ENCODE measurements at regions not wholly inside any gene's neighbourhood (a gene's known extent, or its start where the extent isn't known, plus 50 kb on each side); places are given as distances from the start of the nearest gene placed in this dataset.

GRCh38 chr6:110039364-110039980 is 61.4 kb downstream of the GPR6 start:
- H3K4me3 ChIP-seq (ENCODE audit: low read depth, low read length) = peak overlapping the region; percentile 65
- TF ChIP-seq, protein P1, sequence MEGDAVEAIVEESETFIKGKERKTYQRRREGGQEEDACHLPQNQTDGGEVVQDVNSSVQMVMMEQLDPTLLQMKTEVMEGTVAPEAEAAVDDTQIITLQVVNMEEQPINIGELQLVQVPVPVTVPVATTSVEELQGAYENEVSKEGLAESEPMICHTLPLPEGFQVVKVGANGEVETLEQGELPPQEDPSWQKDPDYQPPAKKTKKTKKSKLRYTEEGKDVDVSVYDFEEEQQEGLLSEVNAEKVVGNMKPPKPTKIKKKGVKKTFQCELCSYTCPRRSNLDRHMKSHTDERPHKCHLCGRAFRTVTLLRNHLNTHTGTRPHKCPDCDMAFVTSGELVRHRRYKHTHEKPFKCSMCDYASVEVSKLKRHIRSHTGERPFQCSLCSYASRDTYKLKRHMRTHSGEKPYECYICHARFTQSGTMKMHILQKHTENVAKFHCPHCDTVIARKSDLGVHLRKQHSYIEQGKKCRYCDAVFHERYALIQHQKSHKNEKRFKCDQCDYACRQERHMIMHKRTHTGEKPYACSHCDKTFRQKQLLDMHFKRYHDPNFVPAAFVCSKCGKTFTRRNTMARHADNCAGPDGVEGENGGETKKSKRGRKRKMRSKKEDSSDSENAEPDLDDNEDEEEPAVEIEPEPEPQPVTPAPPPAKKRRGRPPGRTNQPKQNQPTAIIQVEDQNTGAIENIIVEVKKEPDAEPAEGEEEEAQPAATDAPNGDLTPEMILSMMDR (IDR thresholded peaks at IDR 0.05; ENCODE audit: insufficient read depth, low read depth, low read length, missing control alignments) = peak; percentile 92
- peak; percentile 94 for DNase-seq (ENCODE audit: low read depth)

GRCh38 chr6:110039981-110040383 is 61.9 kb downstream of the GPR6 start:
- DNase-seq (ENCODE audit: low read depth) = peak; percentile 67
- TF ChIP-seq, protein P1 (IDR thresholded peaks at IDR 0.05; ENCODE audit: insufficient read depth, low read depth, low read length, missing control alignments) = peak; percentile 46
- peak overlapping the region; percentile 65 for H3K4me3 ChIP-seq (ENCODE audit: low read depth, low read length)

DNA sequence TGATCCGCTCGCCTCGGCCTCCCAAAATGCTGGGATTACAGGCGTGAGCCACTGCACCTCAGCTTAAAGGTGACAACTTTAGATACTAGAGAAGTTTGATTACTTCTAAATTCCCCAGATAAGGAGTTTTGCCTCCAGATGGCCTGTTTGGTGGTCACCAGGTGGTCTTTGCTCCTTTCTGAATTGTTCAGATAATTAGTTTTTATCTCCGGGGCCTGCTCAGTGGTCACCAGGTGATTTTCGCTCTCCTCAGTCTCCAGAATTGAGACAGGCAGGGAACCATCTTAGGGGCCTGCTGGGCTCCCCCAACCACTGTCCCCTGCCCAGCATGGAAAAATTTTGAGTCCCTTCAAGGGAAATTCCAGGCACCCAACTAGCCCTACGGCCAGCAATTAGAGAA is 62.6 kb downstream of the GPR6 start:
- no peak overlapping the region for H3K4me3 ChIP-seq (ENCODE audit: low read depth, low read length)
- TF ChIP-seq, protein P1 (IDR thresholded peaks at IDR 0.05; ENCODE audit: insufficient read depth, low read depth, low read length, missing control alignments) = no peak
- DNase-seq (ENCODE audit: low read depth) = no peak

- H3K4me3 ChIP-seq (ENCODE audit: low read depth, low read length) = no peak overlapping the region
- TF ChIP-seq, protein P1 (IDR thresholded peaks at IDR 0.05; ENCODE audit: insufficient read depth, low read depth, low read length, missing control alignments) = no peak
- no peak for DNase-seq (ENCODE audit: low read depth)
These were observed 63.0 kb downstream of the GPR6 start for GRCh38 chr6:110041126-110041525.

DNA sequence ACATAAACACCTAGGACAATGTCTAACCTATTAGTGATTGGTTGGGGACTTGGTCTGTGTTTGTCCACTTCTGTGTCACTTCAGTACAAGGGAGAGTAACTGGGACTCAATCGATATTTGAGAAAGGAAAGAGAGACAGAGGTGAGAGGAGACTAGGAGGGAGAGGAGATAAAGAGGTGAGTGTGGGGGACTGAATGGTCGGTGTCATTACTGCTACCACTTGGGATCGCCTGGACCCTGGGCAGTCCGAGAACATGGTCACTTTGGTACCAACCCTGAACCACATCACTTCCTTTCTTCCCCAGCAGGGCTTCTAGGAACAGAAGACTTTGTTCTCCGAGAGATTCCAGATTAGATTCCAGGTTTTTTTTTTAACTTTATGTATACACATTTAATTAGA is 63.7 kb downstream of the GPR6 start:
- DNase-seq (ENCODE audit: low read depth) = no peak
- no peak overlapping the region for H3K4me3 ChIP-seq (ENCODE audit: low read depth, low read length)
- TF ChIP-seq, protein P1 (IDR thresholded peaks at IDR 0.05; ENCODE audit: insufficient read depth, low read depth, low read length, missing control alignments) = no peak

GRCh38 chr6:110042670-110043296 is 64.7 kb downstream of the GPR6 start:
- no peak for DNase-seq (ENCODE audit: low read depth)
- no peak overlapping the region for H3K4me3 ChIP-seq (ENCODE audit: low read depth, low read length)
- TF ChIP-seq, protein P1 (IDR thresholded peaks at IDR 0.05; ENCODE audit: insufficient read depth, low read depth, low read length, missing control alignments) = no peak

Measured in GM12865 (cell line).